B cell (primary cell): ENCODE measurements at regions not wholly inside any gene's neighbourhood (a gene's known extent, or its start where the extent isn't known, plus 50 kb on each side); places are given as distances from the start of the nearest gene placed in this dataset.

ENCODE experiments used
- ATAC-seq: fragments of 200-7000 bp; cut with Tn5 transposase; one replicate; pipeline ENCODE4 v1.10.0; 2021; ENCODE audit warnings: low read depth, mild to moderate bottlenecking, moderate number of reproducible peaks, moderate library complexity
- CTCF ChIA-PET: fragments of 350-600 bp; sonication (Branson Sonifier 250); formaldehyde crosslinking; loops from one replicate; lab custom pipeline; 2021; ENCODE audit warnings: antibody characterized with exemption, inconsistent platforms; lab: Charles Lee
- POLR2A ChIA-PET: fragments of 350-600 bp; sonication (Branson Sonifier 250); formaldehyde crosslinking; loops from one replicate; lab custom pipeline; 2021; ENCODE audit warnings: antibody characterized with exemption; lab: Charles Lee
- DNase-seq: peaks from one replicate; pipeline ENCODE4 v3.0.0; 2013
- H2AFZ ChIP-seq: 2 replicates; pipeline ENCODE4 v1.6.1; 2012; ENCODE audit warnings: mild to moderate bottlenecking, low read depth, low read length; ENCODE audit not compliant: insufficient read depth, poor library complexity, severe bottlenecking
- H3K27ac ChIP-seq, 2 donors: 1 replicate in 1 of 2; 2 replicates in 1 of 2; pipeline ENCODE4 v1.5.1; 2012 to 2013; ENCODE audit warnings: low read length in 2 of 2, mild to moderate bottlenecking in 2 of 2, moderate library complexity in 1 of 2
- H3K27me3 ChIP-seq, 4 experiments: fragments of 200-600 bp in 1 of 4; sonication (generic) in 1 of 4; replicated peaks in 1 of 4; 1 replicate in 2 of 4; 2 replicates in 2 of 4; pipeline versions ENCODE4 v1.6.1 to v1.7.0; 2013 to 2016; ENCODE audit warnings: low read length in 3 of 4, mild to moderate bottlenecking in 2 of 4, mixed read lengths in 1 of 4, moderate library complexity in 1 of 4; ENCODE audit not compliant: insufficient read depth in 4 of 4, control insufficient read depth in 3 of 4; ENCODE audit errors: control extremely low read depth in 1 of 4
- H3K36me3 ChIP-seq, 2 experiments: replicated peaks in 1 of 2; 1 replicate in 1 of 2; 2 replicates in 1 of 2; pipeline versions ENCODE4 v1.6.1 to v1.7.1; 2013; ENCODE audit warnings: low read length in 1 of 2; ENCODE audit not compliant: insufficient read depth in 2 of 2, control insufficient read depth in 1 of 2; ENCODE audit errors: control extremely low read depth in 1 of 2, extremely low read depth in 1 of 2
- H3K4me1 ChIP-seq, 2 donors: fragments of 200-600 bp in 1 of 2; sonication (generic) in 1 of 2; 1 replicate in 1 of 2; 2 replicates in 1 of 2; pipeline versions ENCODE4 v1.5.1 to v1.6.1; 2013 to 2017; ENCODE audit warnings: low read length in 2 of 2; ENCODE audit not compliant: control insufficient read depth in 2 of 2, insufficient read depth in 2 of 2
- H3K4me2 ChIP-seq: replicated peaks from 2 replicates; pipeline ENCODE3; 2012; ENCODE audit warnings: mild to moderate bottlenecking, low read depth, low read length; ENCODE audit not compliant: poor library complexity, severe bottlenecking
- H3K4me3 ChIP-seq, 5 experiments: fragments of 200-600 bp in 1 of 5; sonication (generic) in 1 of 5; 1 replicate in 3 of 5; 2 replicates in 2 of 5; pipeline versions ENCODE4 v1.5.1 to v1.7.0; 2011 to 2016; ENCODE audit warnings: low read length in 4 of 5, mild to moderate bottlenecking in 4 of 5, low read depth in 2 of 5, control low read depth in 1 of 5, moderate library complexity in 1 of 5; ENCODE audit not compliant: insufficient read depth in 1 of 5; ENCODE audit errors: control extremely low read depth in 1 of 5, extremely low read depth in 1 of 5
- H3K79me2 ChIP-seq: fragments of 200-600 bp; sonication (generic); one replicate; pipeline ENCODE4 v1.6.0; 2016; ENCODE audit warnings: low read length; ENCODE audit not compliant: control insufficient read depth, insufficient read depth
- H3K9ac ChIP-seq: fragments of 200-600 bp; sonication (generic); 2 replicates; pipeline ENCODE4 v1.6.1; 2017; ENCODE audit warnings: mild to moderate bottlenecking, low read length, moderate library complexity
- H3K9me3 ChIP-seq, 3 donors: one replicate each; pipeline versions ENCODE4 v1.6.1 to v1.7.1; 2013; ENCODE audit warnings: low read length in 2 of 3; ENCODE audit not compliant: control insufficient read depth in 2 of 3, insufficient read depth in 1 of 3; ENCODE audit errors: control extremely low read depth in 1 of 3
- H4K20me1 ChIP-seq: 2 replicates; pipeline ENCODE4 v1.6.0; 2012; ENCODE audit warnings: mild to moderate bottlenecking, low read length; ENCODE audit not compliant: insufficient read depth, control insufficient read depth, poor library complexity, severe bottlenecking
- H3K27ac Mint-ChIP-seq: one replicate; pipeline ENCODE4 v1.8.0; 2021; ENCODE audit warnings: mixed read lengths
- H3K27me3 Mint-ChIP-seq: one replicate; pipeline ENCODE4 v1.8.0; 2021; ENCODE audit warnings: mixed read lengths
- H3K4me1 Mint-ChIP-seq: one replicate; pipeline ENCODE4 v1.8.0; 2021; ENCODE audit warnings: mixed read lengths
- H3K4me3 Mint-ChIP-seq: one replicate; pipeline ENCODE4 v1.8.0; 2021; ENCODE audit warnings: mixed read lengths
- H3K9me3 Mint-ChIP-seq: one replicate; pipeline ENCODE4 v1.8.0; 2022; ENCODE audit warnings: mixed read lengths; ENCODE audit not compliant: insufficient read depth
- CTCF ChIP-seq: fragments of 200-600 bp; IDR thresholded peaks from one replicate; pipeline ENCODE4 v1.8.0; 2022; ENCODE audit warnings: antibody characterized with exemption, mild to moderate bottlenecking
- EZH2 ChIP-seq: IDR thresholded peaks from 2 replicates; pipeline ENCODE4 v1.6.1; 2012; ENCODE audit warnings: borderline replicate concordance, low read depth, mild to moderate bottlenecking, moderate library complexity, low read length; ENCODE audit not compliant: insufficient read depth, poor library complexity, severe bottlenecking
- WGBS: methylation state at CpG from one replicate; pipeline ENCODE4 v1.1.5; 2013; ENCODE audit warnings: missing lambda C conversion rate; ENCODE audit not compliant: insufficient coverage; 5-methylcytosine and 5-hydroxymethylcytosine counted together
- intact Hi-C: fragments of 100-400 bp; cut with micrococcal nuclease; formaldehyde crosslinking; loops from one replicate; pipeline ENCODE4 v1.10.0; 2022

DNA sequence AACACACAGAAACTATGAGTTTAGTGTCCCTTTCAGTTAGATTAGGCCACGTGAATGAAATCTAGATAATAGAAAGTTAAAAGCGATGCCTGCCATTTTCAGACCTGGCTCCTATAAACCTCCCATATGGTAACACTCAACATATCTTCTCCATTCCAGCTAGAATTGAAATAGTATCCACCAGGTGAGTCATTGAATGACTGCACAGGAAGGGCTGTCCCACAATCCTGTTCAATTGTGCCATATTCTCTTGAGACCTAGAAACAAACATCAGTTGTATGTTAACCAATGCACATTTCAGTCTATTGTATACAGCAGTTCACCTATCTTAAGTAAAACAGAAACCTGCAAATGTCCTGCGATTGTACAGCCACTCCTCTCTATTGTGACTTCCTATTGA lies 659.3 kb upstream of the SLIT2 start:
- CTCF ChIA-PET, result no interaction called here

More for the DNA sequence above, 659.3 kb upstream of the SLIT2 start:
- intact Hi-C loops, result no loop called here
- DNase-seq (no peak), ATAC-seq (no peak)
- Histone ChIP-seq H3K9ac (no peak overlapping the region), H4K20me1 (no peaks in the 10 kb centered on the region), H3K27ac (no peak overlapping the region), H3K4me1 (no peaks in the 10 kb centered on the region), H3K4me2 (no peak overlapping the region), H3K79me2 (no peaks in the 10 kb centered on the region), H3K36me3 (no peaks in the 10 kb centered on the region), H3K27me3 (no peaks in the 10 kb centered on the region), H3K9me3 (no peaks in the 10 kb centered on the region), H3K4me3 (no peak overlapping the region), H2AFZ (no peak overlapping the region)
- no peak overlapping the region for H3K4me3 Mint-ChIP-seq
- WGBS, result no CpG with 5 or more reads among the region's 3 CpGs
- H3K27me3 Mint-ChIP-seq, result no peaks in the 10 kb centered on the region
- POLR2A ChIA-PET, result no interaction called here
- no peak overlapping the region for H3K27ac Mint-ChIP-seq
- TF ChIP-seq CTCF (no peak), EZH2 (no peak)
- H3K4me1 Mint-ChIP-seq, result no peaks in the 10 kb centered on the region
- peaks cover 8% of the 10 kb centered on the region for H3K9me3 Mint-ChIP-seq
